ENCODE measurements at regions not wholly inside any gene's neighbourhood (a gene's known extent, or its start where the extent isn't known, plus 50 kb on each side); places are given as distances from the start of the nearest gene placed in this dataset.
"Not testable (repeated sequence)": the region's sequence is repeated elsewhere in the genome, so short reads cannot be mapped to it uniquely, and the experiment has no call there.

DNA sequence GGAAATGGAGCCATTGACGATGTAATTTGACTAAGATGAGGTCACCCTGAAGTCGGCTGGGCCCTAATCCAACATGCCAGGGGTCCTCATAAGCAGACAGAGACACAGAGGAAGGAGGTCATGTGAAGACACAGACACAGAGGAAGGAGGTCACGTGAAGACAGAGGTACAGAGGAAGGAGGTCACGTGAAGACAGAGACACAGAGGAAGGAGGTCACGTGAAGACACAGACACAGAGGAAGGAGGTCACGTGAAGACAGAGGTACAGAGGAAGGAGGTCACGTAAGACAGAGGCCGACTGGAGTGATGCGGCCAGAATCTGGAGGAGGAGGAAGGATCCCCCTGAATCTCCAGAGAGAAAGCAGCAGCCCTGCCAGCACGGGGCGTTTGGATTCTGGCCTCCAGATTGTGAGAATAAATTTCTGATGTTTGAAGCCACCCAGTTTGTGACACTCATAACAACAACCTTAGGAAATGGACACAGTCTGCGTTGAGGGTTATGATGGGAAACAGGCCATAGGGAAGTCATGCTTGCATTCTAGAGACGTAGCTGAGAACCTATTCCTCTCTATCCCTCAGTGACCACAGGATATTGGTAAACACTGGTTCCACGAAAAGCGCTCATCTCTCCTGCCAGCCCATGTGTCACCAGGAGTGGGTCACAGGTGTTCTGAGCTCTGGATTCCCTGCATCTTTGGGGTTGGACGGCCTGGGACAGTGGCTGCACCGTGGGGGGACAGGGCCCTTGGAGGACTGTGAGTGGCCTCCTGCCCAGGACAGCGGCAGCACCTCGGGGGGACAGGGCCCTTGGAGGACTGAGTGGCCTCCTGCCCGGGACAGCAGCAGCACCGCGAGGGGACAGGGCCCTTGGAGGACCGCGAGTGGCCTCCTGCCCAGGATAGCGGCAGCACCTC is 108.5 kb downstream of the SOX1 start:
- WGBS, 2 donors = 88 to 91% methylated on average over 23 to 25 of the region's 25 CpGs
- peak in 1 of 2 donors; percentile 63 for DNase-seq
- no peaks in the 10 kb centered on the region for H3K27me3 ChIP-seq (ENCODE audit: control insufficient read depth in 1 of 2, insufficient read depth in 2 of 2, low read length in 1 of 2)
- intact Hi-C loops (cut with DNase I) = no loop called here
- no peak for ATAC-seq (ENCODE audit: low FRiP score)
- H3K27ac ChIP-seq (ENCODE audit: low read depth in 1 of 2, low read length in 2 of 2) = no peak overlapping the region
- no peaks in the 10 kb centered on the region for H3K36me3 ChIP-seq (ENCODE audit: control insufficient read depth in 1 of 2, insufficient read depth in 2 of 2, low read length in 1 of 2)
- no peaks in the 10 kb centered on the region for H3K4me1 ChIP-seq (ENCODE audit: control insufficient read depth in 1 of 2, insufficient read depth in 2 of 2, low read length in 2 of 2)
- H3K4me3 ChIP-seq (ENCODE audit: low read length in 2 of 2) = no peak overlapping the region
- peaks cover 3% of the 10 kb centered on the region for H3K9me3 ChIP-seq (ENCODE audit: control insufficient read depth, low read length)

DNA sequence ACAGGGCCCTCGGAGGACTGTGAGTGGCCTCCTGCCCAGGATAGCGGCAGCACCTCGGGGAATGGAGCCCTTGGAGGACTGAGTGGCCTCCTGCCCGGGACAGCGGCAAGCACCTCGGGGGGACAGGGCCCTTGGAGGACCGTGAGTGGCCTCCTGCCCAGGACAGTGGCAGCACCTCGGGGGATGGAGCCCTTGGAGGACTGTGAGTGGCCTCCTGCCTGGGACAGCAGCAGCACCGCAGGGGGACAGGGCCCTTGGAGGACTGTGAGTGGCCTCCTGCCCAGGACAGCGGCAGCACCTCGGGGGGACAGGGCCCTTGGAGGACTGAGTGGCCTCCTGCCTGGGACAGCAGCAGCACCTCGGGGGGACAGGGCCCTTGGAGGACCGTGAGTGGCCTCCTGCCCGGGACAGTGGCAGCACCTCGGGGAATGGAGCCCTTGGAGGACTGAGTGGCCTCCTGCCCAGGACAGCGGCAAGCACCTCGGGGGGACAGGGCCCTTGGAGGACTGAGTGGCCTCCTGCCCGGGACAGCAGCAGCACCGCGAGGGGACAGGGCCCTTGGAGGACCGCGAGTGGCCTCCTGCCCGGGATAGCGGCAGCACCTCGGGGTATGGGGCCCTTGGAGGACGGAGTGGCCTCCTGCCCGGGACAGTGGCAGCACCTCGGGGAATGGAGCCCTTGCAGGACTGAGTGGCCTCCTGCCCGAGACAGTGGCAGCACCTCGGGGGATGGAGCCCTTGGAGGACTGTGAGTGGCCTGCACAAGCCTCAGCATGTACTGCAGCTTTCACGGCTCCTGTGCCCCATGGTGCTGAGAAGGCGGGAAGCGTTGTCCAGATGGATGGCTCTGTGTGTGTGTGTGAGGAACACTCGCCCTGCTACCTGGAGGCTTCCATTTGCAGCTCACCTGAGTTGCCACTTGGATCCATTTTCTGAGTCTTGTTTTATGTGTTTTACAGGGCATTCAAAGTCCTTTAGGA is 109.5 kb downstream of the SOX1 start:
- H3K9me3 ChIP-seq (ENCODE audit: control insufficient read depth, low read length); H3K27ac ChIP-seq (ENCODE audit: low read depth in 1 of 2, low read length in 2 of 2); H3K4me3 ChIP-seq (ENCODE audit: low read length in 2 of 2); H3K27me3 ChIP-seq (ENCODE audit: control insufficient read depth in 1 of 2, insufficient read depth in 2 of 2, low read length in 1 of 2); intact Hi-C loops (cut with DNase I); DNase-seq; H3K36me3 ChIP-seq (ENCODE audit: control insufficient read depth in 1 of 2, insufficient read depth in 2 of 2, low read length in 1 of 2); ATAC-seq (ENCODE audit: low FRiP score); H3K4me1 ChIP-seq (ENCODE audit: control insufficient read depth in 1 of 2, insufficient read depth in 2 of 2, low read length in 2 of 2): not testable (repeated sequence)
- 85 to 86% methylated on average over 32 to 34 of the region's 34 CpGs for WGBS, 2 donors

DNA sequence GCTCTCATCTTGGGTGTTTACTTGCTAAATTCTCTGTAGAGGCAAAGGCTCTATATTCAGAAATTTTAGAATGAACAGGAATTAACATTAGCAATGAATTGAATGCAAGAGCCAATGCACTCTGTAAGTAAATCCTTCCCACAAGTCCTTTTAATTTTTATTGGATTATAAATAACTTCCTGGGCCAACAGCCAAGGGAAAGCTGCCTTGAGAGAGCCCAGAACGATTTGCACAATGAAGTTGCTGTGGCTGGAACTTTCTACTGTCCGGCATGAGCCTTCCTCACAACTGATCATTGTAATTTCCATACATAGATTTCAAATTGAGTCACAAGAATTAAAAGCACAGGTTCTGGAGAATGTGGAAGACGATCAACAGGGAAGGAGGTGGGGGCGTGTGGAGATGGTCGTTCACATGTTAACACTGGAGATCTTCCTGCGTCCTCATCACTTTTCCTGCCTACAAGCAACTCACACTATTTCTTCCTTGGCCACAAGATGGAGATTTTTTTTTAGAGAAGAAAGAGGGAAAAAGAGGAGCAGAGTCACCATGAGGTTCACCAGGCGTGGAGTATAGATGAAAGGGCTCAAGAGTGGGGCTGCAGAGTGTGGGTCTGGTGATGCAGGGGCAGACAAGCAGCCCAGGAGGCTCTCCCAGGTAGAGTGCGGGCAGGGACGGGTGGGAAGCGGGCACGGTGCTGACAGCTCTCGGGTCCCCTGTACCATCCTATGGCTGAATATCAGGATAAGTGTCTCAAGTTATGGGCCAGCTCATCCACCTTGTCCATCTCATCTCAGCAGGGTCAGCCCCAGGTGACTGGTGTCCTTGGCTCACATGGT is 110.7 kb downstream of the SOX1 start:
- H3K27ac ChIP-seq (ENCODE audit: low read depth in 1 of 2, low read length in 2 of 2) = no peak overlapping the region
- H3K4me3 ChIP-seq (ENCODE audit: low read length in 2 of 2) = no peak overlapping the region
- no peaks in the 10 kb centered on the region for H3K27me3 ChIP-seq (ENCODE audit: control insufficient read depth in 1 of 2, insufficient read depth in 2 of 2, low read length in 1 of 2)
- 52% methylated on average over 12 of the region's 12 CpGs for WGBS, 2 donors
- no peaks in the 10 kb centered on the region for H3K36me3 ChIP-seq (ENCODE audit: control insufficient read depth in 1 of 2, insufficient read depth in 2 of 2, low read length in 1 of 2)
- intact Hi-C loops (cut with DNase I) = no loop called here
- ATAC-seq (ENCODE audit: low FRiP score) (no peak), DNase-seq (no peak)
- H3K4me1 ChIP-seq (ENCODE audit: control insufficient read depth in 1 of 2, insufficient read depth in 2 of 2, low read length in 2 of 2) = no peaks in the 10 kb centered on the region
- H3K9me3 ChIP-seq (ENCODE audit: control insufficient read depth, low read length) = peaks cover 3% of the 10 kb centered on the region

DNA sequence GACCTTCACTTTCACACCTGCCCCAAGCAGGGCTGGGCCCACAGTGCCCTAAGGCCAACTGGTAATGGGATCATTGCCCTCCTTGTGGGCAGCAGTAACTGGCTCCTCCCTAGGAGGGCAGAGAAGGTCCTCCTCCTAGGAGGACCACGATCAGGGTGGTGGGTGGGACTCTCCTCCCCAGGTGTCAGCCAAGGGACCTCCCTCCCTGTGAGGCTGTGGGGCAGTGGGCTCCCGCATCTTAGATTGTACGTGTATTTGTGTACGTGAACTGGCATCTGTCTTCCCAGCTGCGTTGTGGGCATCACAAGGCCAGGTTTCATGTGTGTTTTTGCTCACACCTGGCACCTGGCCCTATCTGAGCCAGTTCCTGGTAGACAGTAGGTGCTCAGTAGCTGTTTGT is 111.8 kb downstream of the SOX1 start:
- intact Hi-C loops (cut with DNase I) = no loop called here
- 81 to 88% methylated on average over 5 of the region's 5 CpGs for WGBS, 2 donors
- no peaks in the 10 kb centered on the region for H3K27me3 ChIP-seq (ENCODE audit: control insufficient read depth in 1 of 2, insufficient read depth in 2 of 2, low read length in 1 of 2)
- H3K4me1 ChIP-seq (ENCODE audit: control insufficient read depth in 1 of 2, insufficient read depth in 2 of 2, low read length in 2 of 2) = no peaks in the 10 kb centered on the region
- no peak overlapping the region for H3K4me3 ChIP-seq (ENCODE audit: low read length in 2 of 2)
- ATAC-seq (ENCODE audit: low FRiP score) = no peak
- H3K36me3 ChIP-seq (ENCODE audit: control insufficient read depth in 1 of 2, insufficient read depth in 2 of 2, low read length in 1 of 2) = no peaks in the 10 kb centered on the region
- no peak overlapping the region for H3K27ac ChIP-seq (ENCODE audit: low read depth in 1 of 2, low read length in 2 of 2)
- H3K9me3 ChIP-seq (ENCODE audit: control insufficient read depth, low read length) = peaks cover 3% of the 10 kb centered on the region
- peak in 1 of 2 donors; percentile 50 for DNase-seq

DNA sequence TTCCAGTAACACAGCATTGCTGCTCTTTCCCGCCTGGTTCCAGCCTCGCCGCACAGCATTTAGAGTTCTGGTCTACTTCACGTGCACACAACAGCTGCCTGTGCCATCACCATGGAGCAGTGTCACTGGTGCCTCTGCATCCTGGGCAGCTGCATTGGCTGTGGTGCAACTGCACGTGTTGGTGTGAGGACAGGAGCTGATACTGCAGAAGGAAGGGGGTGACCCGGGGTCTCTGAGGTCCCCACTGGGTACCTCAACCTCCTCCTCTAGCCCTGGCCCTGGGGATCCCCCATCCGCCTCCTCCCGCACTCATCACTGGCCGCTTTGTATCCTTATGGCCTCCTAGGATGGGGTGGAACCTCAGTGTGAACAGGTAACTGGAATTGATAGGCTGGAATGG is 112.5 kb downstream of the SOX1 start:
- H3K4me1 ChIP-seq (ENCODE audit: control insufficient read depth in 1 of 2, insufficient read depth in 2 of 2, low read length in 2 of 2) = no peaks in the 10 kb centered on the region
- 84% methylated on average over 9 of the region's 9 CpGs for WGBS, 2 donors
- H3K36me3 ChIP-seq (ENCODE audit: control insufficient read depth in 1 of 2, insufficient read depth in 2 of 2, low read length in 1 of 2) = no peaks in the 10 kb centered on the region
- no peak overlapping the region for H3K27ac ChIP-seq (ENCODE audit: low read depth in 1 of 2, low read length in 2 of 2)
- H3K4me3 ChIP-seq (ENCODE audit: low read length in 2 of 2) = no peak overlapping the region
- peaks cover 3% of the 10 kb centered on the region for H3K9me3 ChIP-seq (ENCODE audit: control insufficient read depth, low read length)
- no peaks in the 10 kb centered on the region for H3K27me3 ChIP-seq (ENCODE audit: control insufficient read depth in 1 of 2, insufficient read depth in 2 of 2, low read length in 1 of 2)
- intact Hi-C loops (cut with DNase I) = no loop called here
- no peak for DNase-seq
- no peak for ATAC-seq (ENCODE audit: low FRiP score)

DNA sequence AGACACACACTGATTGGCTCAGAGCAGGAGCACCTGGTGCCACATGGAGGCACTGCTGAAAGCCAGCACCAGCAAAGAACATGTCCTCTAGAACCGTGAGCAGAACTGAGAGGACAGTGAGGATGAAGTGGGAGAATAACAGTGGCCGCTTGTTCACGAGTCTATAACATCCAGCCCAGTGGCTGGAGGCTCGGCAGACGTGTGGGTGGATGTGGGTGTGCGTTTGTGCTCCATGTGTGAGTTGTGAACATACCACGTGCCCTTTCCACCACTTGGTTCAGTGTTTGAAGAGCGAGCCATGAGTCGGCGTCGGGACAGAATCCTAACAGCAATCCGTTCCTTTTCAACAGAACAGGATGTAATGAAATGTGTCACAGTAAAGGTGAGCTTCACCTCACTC is 113.0 kb downstream of the SOX1 start:
- WGBS, 2 donors = 80% methylated on average over 12 of the region's 12 CpGs
- ATAC-seq (ENCODE audit: low FRiP score) = no peak
- H3K36me3 ChIP-seq (ENCODE audit: control insufficient read depth in 1 of 2, insufficient read depth in 2 of 2, low read length in 1 of 2) = no peaks in the 10 kb centered on the region
- no peak overlapping the region for H3K4me3 ChIP-seq (ENCODE audit: low read length in 2 of 2)
- H3K4me1 ChIP-seq (ENCODE audit: control insufficient read depth in 1 of 2, insufficient read depth in 2 of 2, low read length in 2 of 2) = no peaks in the 10 kb centered on the region
- H3K27me3 ChIP-seq (ENCODE audit: control insufficient read depth in 1 of 2, insufficient read depth in 2 of 2, low read length in 1 of 2) = no peaks in the 10 kb centered on the region
- no peak for DNase-seq
- no peaks in the 10 kb centered on the region for H3K9me3 ChIP-seq (ENCODE audit: control insufficient read depth, low read length)
- H3K27ac ChIP-seq (ENCODE audit: low read depth in 1 of 2, low read length in 2 of 2) = no peak overlapping the region
- intact Hi-C loops (cut with DNase I) = no loop called here

DNA sequence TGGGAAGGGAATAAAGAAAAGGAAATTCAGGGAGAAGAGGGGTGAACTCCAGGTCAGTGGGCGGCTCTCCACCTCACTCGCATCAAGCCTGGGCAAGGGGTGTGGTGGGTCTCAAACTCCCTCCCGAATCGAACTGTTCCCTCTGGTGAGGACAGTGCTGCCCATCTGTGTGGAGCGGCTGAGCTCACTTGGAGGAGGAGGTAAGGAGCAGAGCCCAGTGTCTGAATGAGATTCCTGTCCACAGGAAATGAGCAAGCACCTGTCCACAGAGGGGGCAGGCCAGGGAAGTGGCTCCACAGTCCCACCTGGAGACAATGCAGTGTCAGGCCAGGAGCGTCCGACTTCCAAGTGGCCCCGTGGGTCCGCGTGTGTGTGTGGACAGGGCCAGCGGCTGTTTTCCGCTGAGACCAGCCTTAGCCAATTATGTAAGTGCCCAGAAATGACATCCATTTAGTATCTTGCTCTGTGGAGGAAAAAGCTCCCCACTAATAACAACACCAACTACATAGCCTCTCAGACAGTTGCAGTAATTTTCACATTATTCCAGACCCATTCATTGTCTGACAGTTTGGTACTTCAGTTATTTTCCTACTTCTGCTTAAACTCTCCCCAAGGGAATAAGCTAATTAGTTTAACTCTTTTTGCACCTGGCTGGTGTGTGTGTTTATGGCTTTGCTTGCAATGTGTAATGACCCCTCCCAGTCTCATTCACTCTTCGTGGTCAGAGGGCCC is 114.6 kb downstream of the SOX1 start:
- Histone ChIP-seq H3K27me3 (ENCODE audit: control insufficient read depth in 1 of 2, insufficient read depth in 2 of 2, low read length in 1 of 2) (no peaks in the 10 kb centered on the region), H3K4me1 (ENCODE audit: control insufficient read depth in 1 of 2, insufficient read depth in 2 of 2, low read length in 2 of 2) (no peaks in the 10 kb centered on the region), H3K4me3 (ENCODE audit: low read length in 2 of 2) (no peak overlapping the region), H3K9me3 (ENCODE audit: control insufficient read depth, low read length) (no peaks in the 10 kb centered on the region), H3K36me3 (ENCODE audit: control insufficient read depth in 1 of 2, insufficient read depth in 2 of 2, low read length in 1 of 2) (no peaks in the 10 kb centered on the region), H3K27ac (ENCODE audit: low read depth in 1 of 2, low read length in 2 of 2) (no peak overlapping the region)
- 47 to 50% methylated on average over 13 of the region's 13 CpGs for WGBS, 2 donors
- intact Hi-C loops (cut with DNase I) = no loop called here
- ATAC-seq (ENCODE audit: low FRiP score) (no peak), DNase-seq (peak in 1 of 2 donors; percentile 50)

DNA sequence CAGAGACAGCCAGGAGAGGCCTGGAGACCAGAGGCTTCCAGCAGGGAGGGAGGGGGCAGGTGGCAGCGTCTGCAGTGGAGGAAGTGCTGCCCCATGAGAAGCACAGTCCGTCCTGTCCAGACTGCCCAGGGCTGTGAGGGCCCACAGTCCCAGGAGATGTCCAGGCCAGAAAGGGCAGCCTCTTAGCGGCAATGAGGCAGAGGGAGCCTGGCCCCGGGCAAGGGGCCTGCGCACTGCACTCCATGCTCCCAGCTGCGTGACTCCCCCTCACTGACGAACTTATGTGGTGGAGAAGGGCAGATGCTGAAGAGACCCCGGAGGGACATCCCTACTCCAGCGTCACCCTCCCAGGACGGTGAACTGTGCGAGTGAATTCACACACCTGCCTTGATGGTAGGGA is 115.3 kb downstream of the SOX1 start:
- Histone ChIP-seq H3K9me3 (ENCODE audit: control insufficient read depth, low read length) (no peaks in the 10 kb centered on the region), H3K36me3 (ENCODE audit: control insufficient read depth in 1 of 2, insufficient read depth in 2 of 2, low read length in 1 of 2) (no peaks in the 10 kb centered on the region), H3K27me3 (ENCODE audit: control insufficient read depth in 1 of 2, insufficient read depth in 2 of 2, low read length in 1 of 2) (no peaks in the 10 kb centered on the region), H3K4me1 (ENCODE audit: control insufficient read depth in 1 of 2, insufficient read depth in 2 of 2, low read length in 2 of 2) (no peaks in the 10 kb centered on the region), H3K27ac (ENCODE audit: low read depth in 1 of 2, low read length in 2 of 2) (no peak overlapping the region), H3K4me3 (ENCODE audit: low read length in 2 of 2) (no peak overlapping the region)
- no peak for ATAC-seq (ENCODE audit: low FRiP score)
- peak in 1 of 2 donors; percentile 64 for DNase-seq
- 75 to 78% methylated on average over 11 of the region's 11 CpGs for WGBS, 2 donors
- intact Hi-C loops (cut with DNase I) = no loop called here
